ENCODE measurements at regions not wholly inside any gene's neighbourhood (a gene's known extent, or its start where the extent isn't known, plus 50 kb on each side); places are given as distances from the start of the nearest gene placed in this dataset.
A peak's percentile ranks its signal among the peaks of the same experiment; 100 is the strongest.

- intact Hi-C loops (cut with DNase I) = no loop called here
- Histone ChIP-seq H3K27ac (ENCODE audit: low read length) (no peak overlapping the region), H3K27me3 (ENCODE audit: control insufficient read depth, insufficient read depth) (no peaks in the 10 kb centered on the region), H3K9me3 (ENCODE audit: control insufficient read depth, low read length) (no peaks in the 10 kb centered on the region), H3K4me3 (ENCODE audit: low read length) (no peak overlapping the region), H3K4me1 (ENCODE audit: control insufficient read depth, insufficient read depth, low read length) (no peaks in the 10 kb centered on the region)
- DNase-seq = no peak
- 55% methylated on average over 1 of the region's 1 CpG for WGBS
- ATAC-seq = no peak
Measured at GRCh38 chr4:135032670-135033069, 831.1 kb upstream of the PABPC4L start.

- intact Hi-C loops (cut with DNase I) = no loop called here
- DNase-seq = no peak
- H3K9me3 ChIP-seq (ENCODE audit: control insufficient read depth, low read length) = no peaks in the 10 kb centered on the region
- ATAC-seq = no peak
- H3K4me1 ChIP-seq (ENCODE audit: control insufficient read depth, insufficient read depth, low read length) = no peaks in the 10 kb centered on the region
- H3K27me3 ChIP-seq (ENCODE audit: control insufficient read depth, insufficient read depth) = no peaks in the 10 kb centered on the region
- H3K27ac ChIP-seq (ENCODE audit: low read length) = no peak overlapping the region
- 55% methylated on average over 5 of the region's 5 CpGs for whole genome bisulfite sequencing
- H3K4me3 ChIP-seq (ENCODE audit: low read length) = no peak overlapping the region
Measured at GRCh38 chr4:135015771-135016170, 814.2 kb upstream of the PABPC4L start.

GRCh38 chr4:135007400-135007799 lies 805.8 kb upstream of the PABPC4L start:
- DNase-seq (no peak), ATAC-seq (no peak)
- no peaks in the 10 kb centered on the region for H3K4me1 ChIP-seq (ENCODE audit: control insufficient read depth, insufficient read depth, low read length)
- intact Hi-C loops (cut with DNase I) = no loop called here
- H3K4me3 ChIP-seq (ENCODE audit: low read length) = no peak overlapping the region
- H3K27me3 ChIP-seq (ENCODE audit: control insufficient read depth, insufficient read depth) = no peaks in the 10 kb centered on the region
- no peaks in the 10 kb centered on the region for H3K9me3 ChIP-seq (ENCODE audit: control insufficient read depth, low read length)
- WGBS = 91% methylated on average over 3 of the region's 3 CpGs
- no peak overlapping the region for H3K27ac ChIP-seq (ENCODE audit: low read length)

GRCh38 chr4:134999169-134999568 lies 797.6 kb upstream of the PABPC4L start:
- 63% methylated on average over 2 of the region's 2 CpGs for WGBS

GRCh38 chr4:134961963-134962362 lies 760.4 kb upstream of the PABPC4L start:
- DNase-seq = no peak
- no peaks in the 10 kb centered on the region for H3K4me1 ChIP-seq (ENCODE audit: control insufficient read depth, insufficient read depth, low read length)
- H3K9me3 ChIP-seq (ENCODE audit: control insufficient read depth, low read length) = no peaks in the 10 kb centered on the region
- no peak for ATAC-seq
- H3K27me3 ChIP-seq (ENCODE audit: control insufficient read depth, insufficient read depth) = no peaks in the 10 kb centered on the region
- H3K27ac ChIP-seq (ENCODE audit: low read length) = no peak overlapping the region
- 55% methylated on average over 3 of the region's 3 CpGs for WGBS
- intact Hi-C loops (cut with DNase I) = no loop called here
- no peak overlapping the region for H3K4me3 ChIP-seq (ENCODE audit: low read length)

More at GRCh38 chr4:134999169-134999568, 797.6 kb upstream of the PABPC4L start:
- Histone ChIP-seq H3K4me1 (ENCODE audit: control insufficient read depth, insufficient read depth, low read length) (no peaks in the 10 kb centered on the region), H3K27me3 (ENCODE audit: control insufficient read depth, insufficient read depth) (no peaks in the 10 kb centered on the region), H3K27ac (ENCODE audit: low read length) (no peak overlapping the region), H3K9me3 (ENCODE audit: control insufficient read depth, low read length) (no peaks in the 10 kb centered on the region), H3K4me3 (ENCODE audit: low read length) (no peak overlapping the region)
- no peak for ATAC-seq
- no peak for DNase-seq
- intact Hi-C loops (cut with DNase I) = no loop called here

- no peak overlapping the region for H3K4me3 ChIP-seq (ENCODE audit: low read length)
- ATAC-seq = no peak
- no peaks in the 10 kb centered on the region for H3K9me3 ChIP-seq (ENCODE audit: control insufficient read depth, low read length)
- no peak overlapping the region for H3K27ac ChIP-seq (ENCODE audit: low read length)
- DNase-seq = no peak
- no peaks in the 10 kb centered on the region for H3K4me1 ChIP-seq (ENCODE audit: control insufficient read depth, insufficient read depth, low read length)
- no peaks in the 10 kb centered on the region for H3K27me3 ChIP-seq (ENCODE audit: control insufficient read depth, insufficient read depth)
- intact Hi-C loops (cut with DNase I) = no loop called here
- 83% methylated on average over 1 of the region's 1 CpG for WGBS
Measured at GRCh38 chr4:134958862-134959261, 757.3 kb upstream of the PABPC4L start.

- intact Hi-C loops (cut with DNase I) = no loop called here
- no peak for ATAC-seq
- Histone ChIP-seq H3K4me3 (ENCODE audit: low read length) (no peak overlapping the region), H3K4me1 (ENCODE audit: control insufficient read depth, insufficient read depth, low read length) (no peaks in the 10 kb centered on the region), H3K9me3 (ENCODE audit: control insufficient read depth, low read length) (no peaks in the 10 kb centered on the region), H3K27me3 (ENCODE audit: control insufficient read depth, insufficient read depth) (no peaks in the 10 kb centered on the region), H3K27ac (ENCODE audit: low read length) (no peak overlapping the region)
- 72% methylated on average over 1 of the region's 1 CpG for WGBS
- DNase-seq = no peak
Measured at GRCh38 chr4:134955059-134955458, 753.5 kb upstream of the PABPC4L start.

- no peak overlapping the region for H3K4me3 ChIP-seq (ENCODE audit: low read length)
- H3K9me3 ChIP-seq (ENCODE audit: control insufficient read depth, low read length) = no peaks in the 10 kb centered on the region
- no peaks in the 10 kb centered on the region for H3K27me3 ChIP-seq (ENCODE audit: control insufficient read depth, insufficient read depth)
- H3K27ac ChIP-seq (ENCODE audit: low read length) = no peak overlapping the region
- no peaks in the 10 kb centered on the region for H3K4me1 ChIP-seq (ENCODE audit: control insufficient read depth, insufficient read depth, low read length)
- intact Hi-C loops (cut with DNase I) = no loop called here
- WGBS = 97% methylated on average over 21 of the region's 21 CpGs
- DNase-seq (peak in 1 of 3 donors; percentile 56), ATAC-seq (no peak)
Measured at GRCh38 chr4:134952775-134953174, 751.2 kb upstream of the PABPC4L start.

GRCh38 chr4:134952305-134952704 lies 750.7 kb upstream of the PABPC4L start:
- ATAC-seq (no peak), DNase-seq (no peak)
- intact Hi-C loops (cut with DNase I) = no loop called here
- WGBS = 90% methylated on average over 13 of the region's 13 CpGs
- H3K4me1 ChIP-seq (ENCODE audit: control insufficient read depth, insufficient read depth, low read length) = no peaks in the 10 kb centered on the region
- no peak overlapping the region for H3K27ac ChIP-seq (ENCODE audit: low read length)
- no peaks in the 10 kb centered on the region for H3K9me3 ChIP-seq (ENCODE audit: control insufficient read depth, low read length)
- H3K27me3 ChIP-seq (ENCODE audit: control insufficient read depth, insufficient read depth) = no peaks in the 10 kb centered on the region
- no peak overlapping the region for H3K4me3 ChIP-seq (ENCODE audit: low read length)

- intact Hi-C loops (cut with DNase I) = no loop called here
- WGBS = 90% methylated on average over 22 of the region's 22 CpGs
- DNase-seq = peak in 1 of 3 donors; percentile 47
Measured at GRCh38 chr4:134948110-134948642, 746.6 kb upstream of the PABPC4L start.

GRCh38 chr4:134944115-134944514 lies 742.5 kb upstream of the PABPC4L start:
- DNase-seq (peak in 1 of 3 donors; percentile 17), ATAC-seq (no peak)
- Histone ChIP-seq H3K4me3 (ENCODE audit: low read length) (no peak overlapping the region), H3K27ac (ENCODE audit: low read length) (no peak overlapping the region), H3K9me3 (ENCODE audit: control insufficient read depth, low read length) (no peaks in the 10 kb centered on the region), H3K27me3 (ENCODE audit: control insufficient read depth, insufficient read depth) (no peaks in the 10 kb centered on the region), H3K4me1 (ENCODE audit: control insufficient read depth, insufficient read depth, low read length) (no peaks in the 10 kb centered on the region)
- intact Hi-C loops (cut with DNase I) = no loop called here
- WGBS = 93% methylated on average over 21 of the region's 21 CpGs

More at GRCh38 chr4:134948110-134948642, 746.6 kb upstream of the PABPC4L start:
- ATAC-seq = no peak
- Histone ChIP-seq H3K27me3 (ENCODE audit: control insufficient read depth, insufficient read depth) (no peaks in the 10 kb centered on the region), H3K4me3 (ENCODE audit: low read length) (no peak overlapping the region), H3K4me1 (ENCODE audit: control insufficient read depth, insufficient read depth, low read length) (no peaks in the 10 kb centered on the region), H3K27ac (ENCODE audit: low read length) (no peak overlapping the region), H3K9me3 (ENCODE audit: control insufficient read depth, low read length) (no peaks in the 10 kb centered on the region)

GRCh38 chr4:134936014-134936413 lies 734.4 kb upstream of the PABPC4L start:
- Histone ChIP-seq H3K4me1 (ENCODE audit: control insufficient read depth, insufficient read depth, low read length) (no peaks in the 10 kb centered on the region), H3K27me3 (ENCODE audit: control insufficient read depth, insufficient read depth) (no peaks in the 10 kb centered on the region), H3K9me3 (ENCODE audit: control insufficient read depth, low read length) (no peaks in the 10 kb centered on the region), H3K4me3 (ENCODE audit: low read length) (no peak overlapping the region), H3K27ac (ENCODE audit: low read length) (no peak overlapping the region)
- no peak for ATAC-seq
- no peak for DNase-seq
- intact Hi-C loops (cut with DNase I) = no loop called here
- 77% methylated on average over 3 of the region's 3 CpGs for WGBS

Data from right cardiac atrium (tissue), 5 donors.